ENCODE measurements at regions not wholly inside any gene's neighbourhood (a gene's known extent, or its start where the extent isn't known, plus 50 kb on each side); places are given as distances from the start of the nearest gene placed in this dataset.

DNA sequence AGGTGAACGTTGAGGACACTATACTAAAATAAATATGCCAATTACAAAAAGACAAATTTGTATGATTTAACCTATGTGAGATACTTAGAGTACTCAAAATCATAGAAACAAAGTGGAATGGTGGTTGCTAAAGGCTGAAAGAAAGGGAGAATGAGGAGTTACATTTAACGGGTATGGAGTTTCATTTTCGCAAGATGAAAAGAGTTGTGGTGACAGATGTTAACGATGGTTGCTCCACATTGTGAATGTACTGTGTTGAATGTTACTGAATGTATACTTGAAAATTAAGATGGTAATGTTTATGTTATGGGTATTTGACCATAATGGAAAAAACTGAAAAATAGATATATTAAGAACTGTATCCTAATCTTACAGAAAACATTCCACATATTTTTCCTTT, 51.3 kb upstream of the MOCS2 start:
- H3K27ac ChIP-seq: no peak overlapping the region
- H3K27me3 ChIP-seq: no peaks in the 10 kb centered on the region
- H3K4me1 ChIP-seq: peaks cover 0 to 8% (median 0%) of the 10 kb centered on the region in 4 donors
- TF ChIP-seq POLR2AphosphoS5 (IDR thresholded peaks at IDR 0.05): no peak
- TF ChIP-seq POLR2A (IDR thresholded peaks at IDR 0.05): no peak
- no peak for TF ChIP-seq EP300 (IDR thresholded peaks at IDR 0.05; ENCODE audit: low read depth)
- TF ChIP-seq, protein P1, sequence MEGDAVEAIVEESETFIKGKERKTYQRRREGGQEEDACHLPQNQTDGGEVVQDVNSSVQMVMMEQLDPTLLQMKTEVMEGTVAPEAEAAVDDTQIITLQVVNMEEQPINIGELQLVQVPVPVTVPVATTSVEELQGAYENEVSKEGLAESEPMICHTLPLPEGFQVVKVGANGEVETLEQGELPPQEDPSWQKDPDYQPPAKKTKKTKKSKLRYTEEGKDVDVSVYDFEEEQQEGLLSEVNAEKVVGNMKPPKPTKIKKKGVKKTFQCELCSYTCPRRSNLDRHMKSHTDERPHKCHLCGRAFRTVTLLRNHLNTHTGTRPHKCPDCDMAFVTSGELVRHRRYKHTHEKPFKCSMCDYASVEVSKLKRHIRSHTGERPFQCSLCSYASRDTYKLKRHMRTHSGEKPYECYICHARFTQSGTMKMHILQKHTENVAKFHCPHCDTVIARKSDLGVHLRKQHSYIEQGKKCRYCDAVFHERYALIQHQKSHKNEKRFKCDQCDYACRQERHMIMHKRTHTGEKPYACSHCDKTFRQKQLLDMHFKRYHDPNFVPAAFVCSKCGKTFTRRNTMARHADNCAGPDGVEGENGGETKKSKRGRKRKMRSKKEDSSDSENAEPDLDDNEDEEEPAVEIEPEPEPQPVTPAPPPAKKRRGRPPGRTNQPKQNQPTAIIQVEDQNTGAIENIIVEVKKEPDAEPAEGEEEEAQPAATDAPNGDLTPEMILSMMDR (IDR thresholded peaks at IDR 0.05): no peak
- WGBS, 2 donors (ENCODE audit: low coverage in 1 of 2): 65 to 67% methylated on average over 4 of the region's 4 CpGs
- peaks cover 0 to 4% of the 10 kb centered on the region in 2 donors for H3K9me3 ChIP-seq
- in situ Hi-C loops (cut with MboI; ENCODE audit: low pct_ligation_motif_present in 1 of 4, low pct_unique_long_range_greater_than_20kb in 1 of 4, low sequenced_read_pairs in 3 of 4) (loop anchor here in 3 of 4 donors (25.0 kb wide), 2 partner anchors 276 to 1076 kb away; no protein-coding TSS in a partner anchor), intact Hi-C loops (cut with DNase I; ENCODE audit: low total_unique reads) (no loop called here)
- DNase-seq: no peak
- H3K4me3 ChIP-seq: no peak overlapping the region
- no peaks in the 10 kb centered on the region for H3K36me3 ChIP-seq

DNA sequence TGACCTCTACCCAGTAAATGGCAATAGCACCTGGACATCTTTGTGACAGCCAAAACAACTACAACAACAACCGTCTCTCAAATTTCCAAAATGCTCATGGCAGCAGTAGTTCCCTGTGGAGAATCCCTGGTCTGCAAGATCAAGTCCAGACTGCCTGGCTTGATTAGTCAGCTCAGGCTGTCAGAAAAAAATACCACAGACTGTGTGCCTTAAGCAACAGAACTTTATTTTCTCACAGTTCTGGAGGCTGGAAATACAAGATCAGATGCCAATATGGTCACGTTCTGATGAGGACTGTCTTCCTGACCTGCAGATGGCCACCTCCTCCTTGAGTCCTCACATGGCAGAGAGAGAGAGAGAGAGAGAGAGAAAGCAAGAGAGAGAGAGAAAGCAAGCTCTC, 52.3 kb upstream of the MOCS2 start:
- Histone ChIP-seq H3K9me3 (peaks cover 0 to 4% of the 10 kb centered on the region in 2 donors), H3K36me3 (no peaks in the 10 kb centered on the region), H3K4me3 (no peak overlapping the region), H3K4me1 (peaks cover 0 to 11% (median 0%) of the 10 kb centered on the region in 4 donors), H3K27me3 (no peaks in the 10 kb centered on the region), H3K27ac (no peak overlapping the region)
- WGBS, 2 donors (ENCODE audit: low coverage in 1 of 2): 71 to 77% methylated on average over 1 to 2 of the region's 2 CpGs
- in situ Hi-C loops (cut with MboI; ENCODE audit: low pct_ligation_motif_present in 1 of 4, low pct_unique_long_range_greater_than_20kb in 1 of 4, low sequenced_read_pairs in 3 of 4) (loop anchor here in 3 of 4 donors (25.0 kb wide), 2 partner anchors 275 to 1075 kb away; no protein-coding TSS in a partner anchor), intact Hi-C loops (cut with DNase I; ENCODE audit: low total_unique reads) (no loop called here)
- TF ChIP-seq POLR2A (IDR thresholded peaks at IDR 0.05) (no peak), POLR2AphosphoS5 (IDR thresholded peaks at IDR 0.05) (no peak), EP300 (IDR thresholded peaks at IDR 0.05; ENCODE audit: low read depth) (no peak)
- TF ChIP-seq, protein P1 (IDR thresholded peaks at IDR 0.05): no peak
- no peak for DNase-seq

- Histone ChIP-seq H3K4me3 (no peak overlapping the region), H3K36me3 (no peaks in the 10 kb centered on the region), H3K9me3 (no peaks in the 10 kb centered on the region), H3K27me3 (no peaks in the 10 kb centered on the region), H3K27ac (no peak overlapping the region), H3K4me1 (peaks cover 0 to 31% (median 3%) of the 10 kb centered on the region in 4 donors)
- 60 to 62% methylated on average over 1 to 2 of the region's 2 CpGs for WGBS, 2 donors (ENCODE audit: low coverage in 1 of 2)
- TF ChIP-seq POLR2AphosphoS5 (IDR thresholded peaks at IDR 0.05): no peak
- TF ChIP-seq POLR2A (IDR thresholded peaks at IDR 0.05): no peak
- TF ChIP-seq, protein P1 (IDR thresholded peaks at IDR 0.05): no peak
- no peak for TF ChIP-seq EP300 (IDR thresholded peaks at IDR 0.05; ENCODE audit: low read depth)
- in situ Hi-C loops (cut with MboI; ENCODE audit: low pct_ligation_motif_present in 1 of 4, low pct_unique_long_range_greater_than_20kb in 1 of 4, low sequenced_read_pairs in 3 of 4): loop anchor here in 3 of 4 donors (25.0 kb wide), 2 partner anchors 273 to 1073 kb away; no protein-coding TSS in a partner anchor
- intact Hi-C loops (cut with DNase I; ENCODE audit: low total_unique reads): no loop called here
- no peak for DNase-seq
Measured at GRCh38 chr5:53164478-53165165, 55.1 kb upstream of the MOCS2 start.

- WGBS, 2 donors (ENCODE audit: low coverage in 1 of 2): 67 to 71% methylated on average over 4 to 5 of the region's 5 CpGs
- TF ChIP-seq EP300 (IDR thresholded peaks at IDR 0.05; ENCODE audit: low read depth): no peak
- TF ChIP-seq, protein P1 (IDR thresholded peaks at IDR 0.05): no peak
- TF ChIP-seq POLR2AphosphoS5 (IDR thresholded peaks at IDR 0.05): no peak
- no peak for TF ChIP-seq POLR2A (IDR thresholded peaks at IDR 0.05)
- Histone ChIP-seq H3K27me3 (no peaks in the 10 kb centered on the region), H3K9me3 (no peaks in the 10 kb centered on the region), H3K4me1 (peaks cover 0 to 31% (median 3%) of the 10 kb centered on the region in 4 donors), H3K4me3 (no peak overlapping the region), H3K36me3 (no peaks in the 10 kb centered on the region), H3K27ac (no peak overlapping the region)
- DNase-seq: no peak
- intact Hi-C loops (cut with DNase I; ENCODE audit: low total_unique reads) (no loop called here), in situ Hi-C loops (cut with MboI; ENCODE audit: low pct_ligation_motif_present in 1 of 4, low pct_unique_long_range_greater_than_20kb in 1 of 4, low sequenced_read_pairs in 3 of 4) (loop anchor here in 3 of 4 donors (25.0 kb wide), 2 partner anchors 272 to 1072 kb away; no protein-coding TSS in a partner anchor)
Measured at GRCh38 chr5:53165431-53166182, 56.0 kb upstream of the MOCS2 start.
